Central memory CD8-positive, alpha-beta T cell (primary cell): ENCODE measurements at regions not wholly inside any gene's neighbourhood (a gene's known extent, or its start where the extent isn't known, plus 50 kb on each side); places are given as distances from the start of the nearest gene placed in this dataset.
"Not testable (repeated sequence)": the region's sequence is repeated elsewhere in the genome, so short reads cannot be mapped to it uniquely, and the experiment has no call there.

Experiments used
- ATAC-seq: fragments of 150-1000 bp; cut with Tn5 transposase; replicated peaks from 2 replicates; pipeline ENCODE4 v1.10.0; 2022; ENCODE audit warnings: mild to moderate bottlenecking, moderate FRiP score, moderate number of reproducible peaks; ENCODE audit not compliant: poor library complexity, severe bottlenecking; ENCODE audit errors: extremely low read depth
- DNase-seq, 2 donors: peaks; one replicate each; pipeline ENCODE4 v3.0.0; 2021; ENCODE audit warnings: low spot score in 2 of 2
- H3K27ac Mint-ChIP-seq: one replicate; pipeline ENCODE4 v1.8.0; 2022; ENCODE audit warnings: low read depth, mild to moderate bottlenecking, moderate library complexity, mixed read lengths
- H3K27me3 Mint-ChIP-seq: one replicate; pipeline ENCODE4 v1.8.0; 2022; ENCODE audit warnings: mixed read lengths
- H3K36me3 Mint-ChIP-seq: one replicate; pipeline ENCODE4 v1.8.0; 2022; ENCODE audit warnings: mild to moderate bottlenecking, moderate library complexity, mixed read lengths; ENCODE audit not compliant: insufficient read depth
- H3K4me1 Mint-ChIP-seq: one replicate; pipeline ENCODE4 v1.8.0; 2022; ENCODE audit warnings: mixed read lengths
- H3K4me3 Mint-ChIP-seq: one replicate; pipeline ENCODE4 v1.8.0; 2022; ENCODE audit warnings: mild to moderate bottlenecking, moderate library complexity, mixed read lengths
- H3K9me3 Mint-ChIP-seq: one replicate; pipeline ENCODE4 v1.8.0; 2022; ENCODE audit warnings: mixed read lengths

GRCh38 chr5:85651731-85652130 lies 966.0 kb upstream of the COX7C start:
- Mint-ChIP-seq H3K4me1 (no peaks in the 10 kb centered on the region), H3K4me3 (no peak overlapping the region), H3K27ac (no peak overlapping the region), H3K36me3 (no peaks in the 10 kb centered on the region), H3K27me3 (no peaks in the 10 kb centered on the region), H3K9me3 (peaks cover 20% of the 10 kb centered on the region)
- no peak for DNase-seq
- ATAC-seq, result no peak

GRCh38 chr5:85654144-85654543 lies 963.6 kb upstream of the COX7C start:
- ATAC-seq, H3K4me3 Mint-ChIP-seq, DNase-seq, H3K36me3 Mint-ChIP-seq, H3K27me3 Mint-ChIP-seq, H3K27ac Mint-ChIP-seq, H3K4me1 Mint-ChIP-seq: not testable (repeated sequence)
- H3K9me3 Mint-ChIP-seq, result peaks cover 12% of the 10 kb centered on the region

DNA sequence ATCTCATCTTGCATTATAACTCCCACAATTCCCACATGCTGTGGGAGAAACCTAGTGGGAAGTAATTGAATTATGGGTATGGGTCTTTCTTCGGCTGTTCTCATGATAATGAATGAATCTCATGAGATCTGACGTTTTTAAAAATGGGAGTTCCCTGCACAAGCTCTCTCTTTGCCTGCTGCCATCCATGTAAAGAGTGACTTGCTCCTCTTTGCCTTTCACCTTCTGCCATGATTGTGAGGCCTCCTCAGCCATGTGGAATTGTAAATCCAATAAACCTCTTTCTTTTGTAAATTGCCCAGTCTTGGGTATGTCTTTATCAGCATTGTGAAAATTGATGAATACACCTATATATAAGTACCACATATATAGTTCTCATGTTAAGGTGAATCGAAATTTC lies 961.7 kb upstream of the COX7C start:
- no peaks in the 10 kb centered on the region for H3K27me3 Mint-ChIP-seq
- no peak overlapping the region for H3K4me3 Mint-ChIP-seq
- H3K9me3 Mint-ChIP-seq, result peaks cover 12% of the 10 kb centered on the region
- no peak for DNase-seq
- ATAC-seq, result no peak
- H3K27ac Mint-ChIP-seq, result no peak overlapping the region
- no peaks in the 10 kb centered on the region for H3K36me3 Mint-ChIP-seq
- H3K4me1 Mint-ChIP-seq, result no peaks in the 10 kb centered on the region

GRCh38 chr5:85657328-85657727 lies 960.4 kb upstream of the COX7C start:
- H3K9me3 Mint-ChIP-seq, result peaks cover 15% of the 10 kb centered on the region
- H3K27me3 Mint-ChIP-seq, H3K4me1 Mint-ChIP-seq, H3K27ac Mint-ChIP-seq, ATAC-seq, H3K4me3 Mint-ChIP-seq, DNase-seq, H3K36me3 Mint-ChIP-seq: not testable (repeated sequence)

GRCh38 chr5:85662969-85663707 lies 954.6 kb upstream of the COX7C start:
- not testable (repeated sequence) for H3K36me3 Mint-ChIP-seq, DNase-seq, ATAC-seq, H3K27ac Mint-ChIP-seq, H3K4me3 Mint-ChIP-seq, H3K4me1 Mint-ChIP-seq, H3K27me3 Mint-ChIP-seq
- peaks cover 19% of the 10 kb centered on the region for H3K9me3 Mint-ChIP-seq

- Mint-ChIP-seq H3K27ac (no peak overlapping the region), H3K36me3 (no peaks in the 10 kb centered on the region), H3K9me3 (peaks cover 19% of the 10 kb centered on the region), H3K27me3 (no peaks in the 10 kb centered on the region), H3K4me1 (no peaks in the 10 kb centered on the region), H3K4me3 (no peak overlapping the region)
- ATAC-seq (no peak), DNase-seq (no peak)
Observed at GRCh38 chr5:85663708-85664031, 954.1 kb upstream of the COX7C start.

DNA sequence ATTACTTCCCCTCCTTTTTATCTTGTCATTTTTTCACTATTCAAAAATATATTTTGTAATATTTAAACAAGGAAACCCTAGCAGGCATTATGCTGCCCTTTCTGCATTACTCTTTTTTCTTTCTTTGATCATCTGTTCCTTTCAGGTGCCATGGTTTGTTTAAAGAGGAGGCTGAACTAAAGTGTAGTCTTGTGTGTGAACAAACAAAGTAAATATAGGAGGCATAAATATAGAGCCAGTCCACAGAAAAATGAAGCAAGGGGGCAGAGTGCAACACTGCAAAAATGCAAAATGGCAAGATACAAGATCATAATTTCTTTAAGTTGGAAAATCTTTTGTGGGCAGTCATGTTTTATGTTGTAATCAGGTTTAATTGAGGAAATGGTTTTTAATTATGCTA lies 947.3 kb upstream of the COX7C start:
- Mint-ChIP-seq H3K27ac (no peak overlapping the region), H3K36me3 (no peaks in the 10 kb centered on the region), H3K4me3 (no peak overlapping the region), H3K9me3 (peaks cover 14% of the 10 kb centered on the region), H3K4me1 (no peaks in the 10 kb centered on the region), H3K27me3 (no peaks in the 10 kb centered on the region)
- ATAC-seq (no peak), DNase-seq (no peak)

DNA sequence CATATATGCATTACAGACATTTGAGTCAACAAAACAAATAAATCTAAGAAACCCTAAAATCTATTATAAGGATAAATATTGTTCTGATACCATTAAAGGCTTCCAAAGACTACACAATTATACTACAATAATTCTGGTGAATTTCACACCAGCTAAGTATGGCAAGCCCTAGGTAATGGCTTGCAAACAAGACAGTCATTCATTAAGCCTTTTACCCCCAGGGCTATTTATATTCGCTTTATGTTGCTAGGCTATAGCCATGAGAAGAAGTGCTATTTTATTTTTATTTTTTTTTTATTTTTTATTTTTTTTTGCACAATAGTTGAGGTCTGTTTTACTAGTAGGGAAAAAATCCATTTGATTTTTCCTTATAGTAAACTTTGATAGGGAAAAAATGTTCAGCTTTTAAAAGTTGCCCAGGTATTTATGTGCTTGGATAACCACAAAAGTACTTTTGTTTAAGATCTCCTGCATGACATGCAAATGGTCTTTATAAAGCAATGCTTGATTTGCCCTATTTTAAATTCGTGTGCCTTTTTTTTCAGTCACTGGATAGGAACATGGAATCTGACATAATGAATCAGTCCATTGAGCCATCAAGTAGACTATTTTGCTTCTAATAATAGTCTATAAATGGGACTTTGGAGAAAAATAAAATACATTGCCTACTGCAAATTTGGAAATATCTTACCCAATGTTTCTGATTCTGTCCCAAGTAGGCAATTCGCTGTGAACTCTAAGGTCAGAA lies 946.3 kb upstream of the COX7C start:
- H3K27me3 Mint-ChIP-seq, result no peaks in the 10 kb centered on the region
- DNase-seq (no peak), ATAC-seq (no peak)
- no peak overlapping the region for H3K27ac Mint-ChIP-seq
- H3K4me3 Mint-ChIP-seq, result no peak overlapping the region
- H3K4me1 Mint-ChIP-seq, result no peaks in the 10 kb centered on the region
- H3K36me3 Mint-ChIP-seq, result no peaks in the 10 kb centered on the region
- peaks cover 13% of the 10 kb centered on the region for H3K9me3 Mint-ChIP-seq

GRCh38 chr5:85681871-85682270 lies 935.9 kb upstream of the COX7C start:
- no peaks in the 10 kb centered on the region for H3K36me3 Mint-ChIP-seq
- no peaks in the 10 kb centered on the region for H3K4me1 Mint-ChIP-seq
- peaks cover 5% of the 10 kb centered on the region for H3K9me3 Mint-ChIP-seq
- DNase-seq, result no peak
- H3K27ac Mint-ChIP-seq, result no peak overlapping the region
- H3K4me3 Mint-ChIP-seq, result no peak overlapping the region
- ATAC-seq, result no peak
- no peaks in the 10 kb centered on the region for H3K27me3 Mint-ChIP-seq

- no peaks in the 10 kb centered on the region for H3K4me1 Mint-ChIP-seq
Observed at GRCh38 chr5:85684351-85684750, 933.4 kb upstream of the COX7C start.

GRCh38 chr5:85703296-85703695 lies 914.4 kb upstream of the COX7C start:
- ATAC-seq (no peak), DNase-seq (no peak)
- Mint-ChIP-seq H3K4me3 (no peak overlapping the region), H3K36me3 (no peaks in the 10 kb centered on the region), H3K27me3 (no peaks in the 10 kb centered on the region), H3K9me3 (peaks cover 2% of the 10 kb centered on the region), H3K27ac (no peak overlapping the region), H3K4me1 (no peaks in the 10 kb centered on the region)

More at GRCh38 chr5:85684351-85684750, 933.4 kb upstream of the COX7C start:
- peaks cover 5% of the 10 kb centered on the region for H3K9me3 Mint-ChIP-seq
- no peaks in the 10 kb centered on the region for H3K27me3 Mint-ChIP-seq
- H3K27ac Mint-ChIP-seq, result no peak overlapping the region
- no peaks in the 10 kb centered on the region for H3K36me3 Mint-ChIP-seq
- ATAC-seq (no peak), DNase-seq (no peak)
- H3K4me3 Mint-ChIP-seq, result no peak overlapping the region

- Mint-ChIP-seq H3K27ac (no peak overlapping the region), H3K4me3 (no peak overlapping the region), H3K36me3 (no peaks in the 10 kb centered on the region), H3K4me1 (no peaks in the 10 kb centered on the region), H3K9me3 (peaks cover 12% of the 10 kb centered on the region), H3K27me3 (no peaks in the 10 kb centered on the region)
- DNase-seq (no peak), ATAC-seq (no peak)
Observed at GRCh38 chr5:85709728-85710127, 908.0 kb upstream of the COX7C start.
